K562 (cell line): ENCODE measurements at regions not wholly inside any gene's neighbourhood (a gene's known extent, or its start where the extent isn't known, plus 50 kb on each side); places are given as distances from the start of the nearest gene placed in this dataset.

Experiments used
- ATF1 ChIP-seq, 2 experiments: fragments of 450-650 bp in 1 of 2; IDR thresholded peaks; 2 replicates each; pipeline ENCODE4 v1.6.1; 2016; ENCODE audit warnings: missing compliant biosample characterization in 1 of 2, missing genetic modification characterization in 1 of 2
- CC2D1A ChIP-seq: fragments of 450-650 bp; IDR thresholded peaks from 2 replicates; pipeline ENCODE4 v1.6.1; 2017; ENCODE audit warnings: mild to moderate bottlenecking
- DMBX1 ChIP-seq: fragments of 250-450 bp; sonication (Bioruptor Pico); IDR thresholded peaks from 2 replicates; pipeline ENCODE4 v1.8.0; 2022; ENCODE audit warnings: inconsistent platforms, mild to moderate bottlenecking, moderate library complexity, borderline replicate concordance
- E4F1 ChIP-seq: fragments of 250-450 bp; sonication (Bioruptor Pico); IDR thresholded peaks from 2 replicates; pipeline ENCODE4 v1.5.0; 2021; ENCODE audit warnings: mild to moderate bottlenecking, borderline replicate concordance
- EP300 ChIP-seq: IDR thresholded peaks from 2 replicates; pipeline ENCODE4 v1.6.1; 2012; ENCODE audit warnings: low read length, improper control_type of control experiment
- GABPB1 ChIP-seq: sonication (generic); formaldehyde crosslinking; IDR thresholded peaks from 2 replicates; pipeline ENCODE4 v1.8.0; 2022; ENCODE audit warnings: mild to moderate bottlenecking, missing genetic modification reagents
- GATAD2A ChIP-seq: fragments of 450-650 bp; IDR thresholded peaks from 2 replicates; pipeline ENCODE4 v1.6.1; 2017
- GTF2F1 ChIP-seq: IDR thresholded peaks from 2 replicates; pipeline ENCODE4 v1.6.1; 2011; ENCODE audit warnings: low read depth, low read length, improper control_type of control experiment
- TOE1 ChIP-seq, 2 experiments: fragments of 450-650 bp in 1 of 2; sonication (generic) in 1 of 2; formaldehyde crosslinking in 1 of 2; IDR thresholded peaks; 2 replicates each; pipeline versions ENCODE4 v1.7.1 to v1.8.0; 2016 to 2022; ENCODE audit warnings: borderline replicate concordance in 2 of 2, mild to moderate bottlenecking in 2 of 2, antibody characterized with exemption in 1 of 2, inconsistent platforms in 1 of 2, low read depth in 1 of 2, missing genetic modification reagents in 1 of 2, moderate library complexity in 1 of 2
- TF ChIP-seq, protein P1 (sequence below): fragments of 250-450 bp; sonication (Bioruptor Pico); IDR thresholded peaks from 2 replicates; pipeline ENCODE4 v1.9.0; 2021; ENCODE audit warnings: mild to moderate bottlenecking, inconsistent platforms

DNA sequence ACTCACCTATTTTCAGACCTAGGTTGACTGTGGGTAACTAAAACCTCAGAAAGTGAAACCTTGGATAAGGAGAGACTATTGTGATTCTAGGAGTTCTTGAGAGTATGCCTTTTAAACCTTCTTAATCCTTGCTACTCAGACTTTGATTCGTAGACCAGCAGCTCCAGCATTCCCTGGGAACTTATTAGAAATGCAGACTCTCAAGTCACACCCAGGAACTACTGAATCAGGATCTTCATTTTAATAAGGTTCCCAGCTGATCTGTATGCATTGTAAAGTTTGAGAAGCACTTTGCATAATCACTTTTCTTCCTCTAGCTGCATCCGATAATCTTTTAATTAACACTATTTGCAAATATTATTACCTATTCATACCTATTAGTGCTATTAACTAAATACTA is 480.3 kb upstream of the KCNMB2 start:
- no peak for TF ChIP-seq ATF1 (CRISPR knock-in tag; IDR thresholded peaks at IDR 0.05)
- TF ChIP-seq ATF1 (tag; IDR thresholded peaks at IDR 0.05): no peak
- TF ChIP-seq DMBX1 (CRISPR knock-in tag): no peak
- TF ChIP-seq GATAD2A: no peak
- no peak for TF ChIP-seq GABPB1
- TF ChIP-seq CC2D1A: no peak
- TF ChIP-seq E4F1: no peak
- no peak for TF ChIP-seq EP300
- TF ChIP-seq, protein P1, sequence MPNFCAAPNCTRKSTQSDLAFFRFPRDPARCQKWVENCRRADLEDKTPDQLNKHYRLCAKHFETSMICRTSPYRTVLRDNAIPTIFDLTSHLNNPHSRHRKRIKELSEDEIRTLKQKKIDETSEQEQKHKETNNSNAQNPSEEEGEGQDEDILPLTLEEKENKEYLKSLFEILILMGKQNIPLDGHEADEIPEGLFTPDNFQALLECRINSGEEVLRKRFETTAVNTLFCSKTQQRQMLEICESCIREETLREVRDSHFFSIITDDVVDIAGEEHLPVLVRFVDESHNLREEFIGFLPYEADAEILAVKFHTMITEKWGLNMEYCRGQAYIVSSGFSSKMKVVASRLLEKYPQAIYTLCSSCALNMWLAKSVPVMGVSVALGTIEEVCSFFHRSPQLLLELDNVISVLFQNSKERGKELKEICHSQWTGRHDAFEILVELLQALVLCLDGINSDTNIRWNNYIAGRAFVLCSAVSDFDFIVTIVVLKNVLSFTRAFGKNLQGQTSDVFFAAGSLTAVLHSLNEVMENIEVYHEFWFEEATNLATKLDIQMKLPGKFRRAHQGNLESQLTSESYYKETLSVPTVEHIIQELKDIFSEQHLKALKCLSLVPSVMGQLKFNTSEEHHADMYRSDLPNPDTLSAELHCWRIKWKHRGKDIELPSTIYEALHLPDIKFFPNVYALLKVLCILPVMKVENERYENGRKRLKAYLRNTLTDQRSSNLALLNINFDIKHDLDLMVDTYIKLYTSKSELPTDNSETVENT (CRISPR knock-in tag): no peak
- TF ChIP-seq TOE1 (IDR thresholded peaks at IDR 0.05; ENCODE audit: borderline replicate concordance): no peak
- TF ChIP-seq TOE1 (CRISPR knock-in tag; IDR thresholded peaks at IDR 0.05; ENCODE audit: borderline replicate concordance, low read depth): no peak
- no peak for TF ChIP-seq GTF2F1
